Stimulated activated CD8-positive, alpha-beta memory T cell treated with anti-CD3 and anti-CD28 coated beads, Interleukin-4, amount 100 ng/mL, for 4 hours (primary cell): ENCODE measurements at regions not wholly inside any gene's neighbourhood (a gene's known extent, or its start where the extent isn't known, plus 50 kb on each side); places are given as distances from the start of the nearest gene placed in this dataset.

ENCODE experiments used
- DNase-seq, 2 donors: peaks; one replicate each; pipeline ENCODE4 v3.0.0-alpha.2; 2020; ENCODE audit warnings: low read depth in 2 of 2, low spot score in 1 of 2

- no peak for DNase-seq
Observed at GRCh38 chr2:145653553-145653952, 1133.6 kb upstream of the ZEB2 start.

DNA sequence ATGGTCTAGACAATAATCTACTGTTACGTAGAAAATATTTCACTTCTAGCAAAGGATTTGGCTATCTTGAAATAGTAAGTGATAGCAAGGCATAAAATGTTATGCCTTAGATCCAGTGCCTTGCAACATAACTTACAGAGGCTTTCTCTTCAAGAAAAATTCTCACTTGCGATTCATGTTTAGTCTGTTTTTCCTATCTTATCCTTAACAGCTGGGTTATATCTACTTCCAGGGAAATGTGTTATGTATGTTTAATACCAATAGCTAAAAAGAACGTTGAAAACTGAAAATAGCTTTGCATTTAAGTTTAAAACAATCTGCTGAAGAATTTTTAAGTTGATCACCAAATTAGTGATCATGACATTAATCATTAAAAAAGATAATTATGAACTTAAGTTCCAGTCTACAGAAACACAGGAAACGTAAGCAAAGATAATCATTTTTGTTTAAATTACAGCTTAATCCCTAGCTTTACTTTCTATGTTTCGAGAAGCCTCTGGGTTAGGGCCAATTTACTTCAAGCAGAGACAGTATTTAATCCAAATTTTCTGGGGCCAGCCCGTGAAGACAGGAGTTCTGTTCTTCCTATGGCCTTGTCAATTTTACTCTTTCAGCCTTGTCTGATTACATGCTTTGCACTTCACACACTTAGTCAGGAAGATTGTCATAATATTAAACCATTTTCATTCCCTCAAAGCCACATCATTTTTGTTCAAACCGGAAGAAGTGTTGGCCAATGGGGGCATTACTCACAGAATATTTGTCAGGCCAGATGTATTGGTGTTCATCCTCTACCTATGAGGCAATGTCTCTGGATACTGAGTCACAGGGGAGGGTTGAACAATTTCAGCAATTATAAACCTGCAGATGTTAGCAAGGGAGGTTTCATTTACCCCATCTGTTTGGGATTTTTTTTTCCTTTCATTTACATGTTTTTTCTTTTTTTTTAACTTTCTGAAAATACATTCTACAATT is 1132.9 kb upstream of the ZEB2 start:
- DNase-seq = no peak

DNA sequence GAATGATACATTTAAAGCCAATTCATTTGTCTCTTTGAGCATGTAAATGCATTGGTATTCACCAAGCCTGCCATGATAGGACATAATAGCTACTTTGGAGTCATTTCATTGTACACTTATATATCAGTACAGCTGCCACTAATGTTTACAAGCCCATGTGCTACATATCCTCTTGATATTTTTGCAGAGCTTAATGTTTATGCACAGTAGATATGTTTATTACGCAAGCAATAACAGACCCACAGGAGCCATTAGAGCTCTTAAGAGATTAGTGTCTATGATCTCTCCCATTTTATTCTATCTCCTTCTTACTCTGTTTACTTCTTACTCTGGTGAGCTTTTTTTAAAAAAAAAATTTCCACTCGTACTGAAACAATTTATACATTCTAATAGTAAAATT is 1132.1 kb upstream of the ZEB2 start:
- DNase-seq = no peak

DNA sequence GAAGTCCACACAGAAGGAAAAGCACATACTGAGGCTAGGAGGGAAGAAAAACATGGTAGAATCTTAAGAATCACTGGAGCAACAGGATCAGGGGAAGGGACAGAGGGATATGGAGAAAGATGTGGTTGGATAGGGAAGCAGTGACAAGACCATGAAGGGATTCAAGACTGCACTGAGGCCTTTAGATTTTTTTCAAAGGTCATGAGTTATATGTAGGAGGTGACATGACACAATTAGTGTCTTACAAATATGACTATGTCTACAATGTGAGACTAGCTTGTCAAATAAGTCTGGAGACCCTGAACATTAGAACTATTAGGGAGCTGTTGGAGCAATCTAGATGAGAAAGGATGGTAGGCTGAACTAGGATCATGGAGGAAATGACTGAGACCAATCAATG is 1130.3 kb upstream of the ZEB2 start:
- no peak for DNase-seq

- DNase-seq = no peak
Observed at GRCh38 chr2:145649061-145649460, 1129.1 kb upstream of the ZEB2 start.

DNA sequence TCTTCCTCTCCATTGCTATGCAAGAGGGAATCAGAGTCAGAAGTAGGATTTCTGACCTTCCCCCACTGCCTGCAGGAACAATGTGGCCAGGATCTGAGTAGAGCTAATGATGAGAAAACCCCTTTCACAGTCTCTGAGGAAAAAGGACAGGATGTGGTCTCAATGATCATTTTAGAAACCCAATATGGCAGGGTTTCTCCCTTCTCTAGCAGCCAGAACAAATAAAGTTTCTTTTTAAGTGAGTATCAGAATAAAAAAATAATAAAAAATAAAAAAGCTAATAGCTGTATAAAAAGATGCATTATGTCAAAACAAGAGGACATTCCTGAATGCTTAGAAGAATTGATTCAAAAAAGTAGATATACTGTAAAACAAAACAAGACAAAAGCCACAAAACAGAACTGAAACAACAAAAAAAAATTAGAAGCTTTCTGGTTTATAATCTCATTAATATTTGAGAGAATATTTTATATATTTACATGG is 1124.9 kb upstream of the ZEB2 start:
- DNase-seq = no peak

- no peak for DNase-seq
Observed at GRCh38 chr2:145638675-145639074, 1118.8 kb upstream of the ZEB2 start.

GRCh38 chr2:145635706-145636427 is 1115.9 kb upstream of the ZEB2 start:
- DNase-seq = no peak

GRCh38 chr2:145631561-145631960 is 1111.6 kb upstream of the ZEB2 start:
- DNase-seq = no peak

GRCh38 chr2:145626301-145626700 is 1106.4 kb upstream of the ZEB2 start:
- DNase-seq = no peak

DNA sequence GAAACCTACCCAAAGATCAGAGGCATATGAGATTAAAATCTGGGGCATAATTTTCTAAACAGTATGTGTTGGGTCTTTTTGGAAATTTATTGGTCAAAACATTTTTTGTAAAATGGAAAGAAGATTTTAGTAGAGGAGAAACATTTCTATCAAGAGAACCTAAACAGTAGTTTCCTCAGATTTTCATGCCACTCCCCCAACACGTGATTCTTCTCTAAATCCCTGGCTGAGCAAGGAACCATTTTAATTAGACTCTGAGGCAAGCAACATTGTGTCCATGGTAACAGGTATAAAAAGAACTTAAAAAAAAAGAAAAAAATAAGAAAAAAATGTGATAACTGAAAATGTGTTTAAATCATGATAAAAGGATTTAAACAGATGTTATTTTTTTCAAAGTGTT is 1105.2 kb upstream of the ZEB2 start:
- no peak for DNase-seq

DNA sequence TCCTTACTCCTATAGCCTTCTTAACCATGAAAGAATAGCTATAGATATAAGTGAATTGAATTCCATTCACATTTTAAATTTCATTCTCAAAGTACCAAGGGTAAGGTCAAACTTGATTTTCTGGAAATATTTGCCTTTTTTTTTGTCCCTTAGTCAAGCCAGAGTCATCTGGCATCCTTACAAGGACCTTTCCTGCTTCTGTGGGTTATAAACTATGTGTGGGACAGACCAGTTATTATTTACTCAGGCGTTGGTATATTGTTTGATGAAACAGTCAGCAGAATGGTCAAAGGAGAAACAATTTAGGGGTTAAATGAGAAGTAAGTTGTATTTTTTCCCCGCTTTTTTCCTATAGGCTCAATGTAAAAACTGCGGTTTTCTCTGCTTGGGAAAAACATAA is 1103.2 kb upstream of the ZEB2 start:
- DNase-seq = no peak

- DNase-seq = no peak
Observed at GRCh38 chr2:145622285-145622684, 1102.4 kb upstream of the ZEB2 start.

GRCh38 chr2:145617906-145618305 is 1098.0 kb upstream of the ZEB2 start:
- DNase-seq = no peak

DNA sequence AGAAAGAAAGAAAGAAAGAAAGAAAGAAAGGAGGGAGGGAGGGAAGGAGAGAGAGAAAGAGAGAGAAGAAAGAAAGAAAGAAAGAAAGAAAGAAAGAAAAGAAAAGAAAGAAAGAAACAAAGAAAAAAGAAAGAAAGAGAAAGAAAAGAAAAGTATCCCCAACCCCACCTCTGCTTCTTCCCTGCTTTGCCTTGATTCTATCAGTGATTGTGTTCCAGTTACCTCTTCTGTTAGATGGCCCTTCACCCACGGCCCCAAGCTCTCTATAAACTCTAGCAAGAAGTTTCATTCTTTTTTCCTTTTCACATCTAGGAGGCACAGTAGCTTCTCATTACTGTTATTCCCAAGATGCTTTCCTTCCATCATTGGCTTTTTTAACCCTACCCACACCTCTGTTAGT is 1097.5 kb upstream of the ZEB2 start:
- no peak for DNase-seq

- no peak for DNase-seq
Observed at GRCh38 chr2:145615626-145616025, 1095.7 kb upstream of the ZEB2 start.

DNA sequence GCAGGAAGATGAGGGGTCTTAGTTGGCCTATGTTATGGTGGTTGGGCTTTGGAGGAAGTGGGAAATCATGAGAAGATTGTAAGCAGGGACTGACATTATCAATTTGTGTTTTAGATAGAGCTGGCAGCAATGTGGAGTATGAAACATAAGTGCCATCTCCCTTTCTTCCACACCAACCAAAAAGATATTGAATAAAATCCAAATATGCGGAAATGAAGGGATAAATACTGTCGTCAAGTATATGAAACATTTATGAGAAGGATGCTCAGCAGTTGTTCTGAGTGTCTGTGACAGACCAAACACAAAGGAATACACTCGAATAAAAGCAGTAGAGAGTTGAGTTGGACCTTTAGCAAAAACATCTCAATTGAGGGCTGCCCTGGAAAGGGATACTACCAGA is 1090.0 kb upstream of the ZEB2 start:
- no peak for DNase-seq

GRCh38 chr2:145601361-145601925 is 1081.5 kb upstream of the ZEB2 start:
- DNase-seq = no peak

- DNase-seq = no peak
Observed at GRCh38 chr2:145600811-145601210, 1080.9 kb upstream of the ZEB2 start.

DNA sequence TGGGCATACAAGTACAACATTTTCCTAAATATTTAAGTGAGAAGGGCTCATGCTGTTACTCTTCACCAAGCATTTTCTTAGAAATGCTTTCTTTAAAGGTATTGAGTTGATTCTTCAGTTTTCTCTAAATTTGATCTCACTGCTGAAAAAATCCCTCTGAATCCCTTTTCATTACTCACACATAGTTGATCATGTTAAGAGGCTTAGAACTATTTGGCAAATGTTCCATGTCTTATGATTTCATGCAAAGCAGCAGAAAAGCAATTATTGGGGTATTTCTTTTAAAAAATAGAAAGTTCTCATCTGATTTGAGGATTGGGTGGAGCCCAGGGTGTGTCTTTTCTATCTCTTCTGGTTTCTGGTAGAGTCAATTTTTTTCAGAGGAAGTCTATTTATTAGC is 1079.8 kb upstream of the ZEB2 start:
- no peak for DNase-seq

DNA sequence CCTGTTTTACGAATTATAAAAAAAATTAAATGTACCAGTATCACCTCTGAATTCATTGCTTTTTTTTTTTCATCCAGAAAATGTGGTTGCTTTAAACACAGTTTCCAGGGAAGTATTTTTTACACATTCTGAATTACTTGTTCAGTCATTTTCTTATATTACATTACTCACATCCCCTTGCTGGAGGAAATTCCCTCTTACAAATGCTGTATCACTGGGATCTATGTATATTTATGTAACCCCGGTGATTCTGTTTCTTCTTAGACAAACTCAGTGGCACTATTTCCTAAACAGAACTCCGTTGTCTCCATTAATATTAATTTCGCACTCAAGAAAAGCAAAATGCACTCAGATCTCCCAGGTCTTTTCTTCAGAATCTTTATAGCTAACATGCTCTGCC is 1078.5 kb upstream of the ZEB2 start:
- no peak for DNase-seq

- DNase-seq = no peak
Observed at GRCh38 chr2:145597809-145598208, 1077.9 kb upstream of the ZEB2 start.
